Hepatic stellate cell (primary cell): ENCODE measurements at regions not wholly inside any gene's neighbourhood (a gene's known extent, or its start where the extent isn't known, plus 50 kb on each side); places are given as distances from the start of the nearest gene placed in this dataset.

ENCODE experiments used
- DNase-seq: peaks from one replicate; pipeline ENCODE4 v3.0.0; 2011; ENCODE audit warnings: low spot score

DNA sequence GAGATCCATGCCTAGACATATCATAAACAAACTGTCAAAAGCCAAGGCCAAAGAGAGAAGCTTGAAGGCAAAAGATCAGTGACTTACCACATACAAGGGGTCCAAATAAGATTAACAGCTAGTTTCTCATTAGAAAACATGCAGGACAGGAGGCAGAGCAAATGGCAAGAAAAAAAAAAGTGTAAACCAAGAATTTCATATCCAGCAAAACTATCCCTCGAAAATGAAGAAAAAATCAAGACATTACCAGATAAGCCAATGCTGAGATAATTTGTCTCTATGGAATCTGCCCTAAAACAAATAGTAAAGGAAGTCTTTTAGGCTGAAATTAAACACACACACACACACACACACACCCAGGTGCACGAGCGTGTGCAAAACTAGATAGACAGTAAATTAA is 99.6 kb upstream of the NSMCE3 start:
- no peak for DNase-seq

- DNase-seq = no peak
Measured at GRCh38 chr15:29364426-29365078, 94.9 kb upstream of the NSMCE3 start.

DNA sequence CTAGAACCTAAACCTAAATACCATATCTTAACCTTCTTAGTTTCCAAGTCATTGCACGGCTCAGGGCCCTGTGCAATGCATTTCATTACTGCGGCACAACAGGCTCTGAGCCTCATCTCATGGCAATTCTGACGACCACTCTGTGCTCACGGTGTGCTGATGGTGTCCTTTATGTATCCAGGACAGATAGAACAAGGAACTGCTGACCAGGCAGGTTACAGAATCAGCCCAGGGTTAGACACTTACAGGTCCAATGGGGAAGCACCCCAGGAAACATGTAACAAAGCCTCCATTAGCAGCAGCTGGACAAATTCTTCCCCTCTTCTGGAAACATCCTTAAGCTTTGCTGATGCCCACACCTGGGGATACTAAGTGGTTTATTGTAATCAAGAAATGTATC is 91.9 kb upstream of the NSMCE3 start:
- no peak for DNase-seq

DNA sequence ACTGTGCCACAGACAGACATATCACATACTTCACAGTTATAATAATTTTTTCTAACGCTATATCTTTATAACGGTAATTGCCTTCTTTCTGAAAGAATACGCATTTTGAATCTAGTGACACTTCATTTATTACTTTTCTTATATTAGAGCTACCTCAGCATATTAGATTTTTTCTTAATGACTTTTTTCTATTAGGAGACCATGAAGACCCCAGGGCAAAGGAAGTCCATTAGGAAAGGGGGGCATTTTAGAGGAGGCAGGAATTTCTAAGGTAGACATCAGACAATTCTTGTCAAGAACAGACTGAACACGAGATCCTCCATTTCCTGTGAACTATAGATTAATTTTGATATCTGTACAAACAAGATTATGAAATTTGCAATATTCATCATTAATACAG is 90.5 kb upstream of the NSMCE3 start:
- DNase-seq = no peak

DNA sequence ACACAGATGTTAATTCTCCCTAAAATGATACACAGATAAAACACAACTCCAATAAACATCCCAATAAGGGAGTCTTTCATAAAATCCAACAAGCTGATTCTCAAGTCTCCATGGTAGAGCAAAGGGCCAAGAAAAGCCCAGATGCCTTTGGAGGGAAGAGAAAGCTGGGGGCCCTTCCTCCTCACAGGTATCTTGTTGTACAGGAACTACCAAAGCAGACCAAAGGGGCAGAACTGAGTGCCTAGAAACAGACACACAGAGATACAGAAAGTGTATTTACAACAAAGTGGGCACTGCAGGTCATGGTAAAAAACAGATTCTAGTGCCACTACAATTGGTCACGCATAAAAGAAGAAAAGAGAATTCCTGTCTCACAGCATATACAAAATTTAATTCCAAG is 87.2 kb upstream of the NSMCE3 start:
- no peak for DNase-seq

GRCh38 chr15:29355477-29355876 is 85.9 kb upstream of the NSMCE3 start:
- no peak for DNase-seq

DNA sequence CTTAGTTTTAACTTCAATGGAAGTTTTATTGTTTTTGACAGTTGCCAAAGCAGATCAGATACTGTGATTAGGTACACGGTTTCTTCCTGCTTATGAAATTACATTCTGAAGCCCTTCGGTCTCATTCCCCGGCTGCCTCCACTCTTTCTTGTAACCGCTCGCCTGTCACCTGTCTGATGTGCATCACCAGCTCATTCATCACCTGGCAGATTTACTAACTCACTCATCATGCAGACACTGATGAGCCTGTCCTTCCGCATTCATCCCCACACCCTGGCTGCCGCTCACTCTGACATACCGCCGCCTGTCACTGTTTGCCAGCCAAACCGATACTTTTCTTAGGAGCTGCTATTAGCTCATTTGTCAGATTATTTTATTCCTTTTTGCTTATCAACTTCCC is 82.8 kb upstream of the NSMCE3 start:
- no peak for DNase-seq

GRCh38 chr15:29349196-29349595 is 79.6 kb upstream of the NSMCE3 start:
- DNase-seq = no peak

GRCh38 chr15:29348336-29348914 is 78.8 kb upstream of the NSMCE3 start:
- DNase-seq = no peak

DNA sequence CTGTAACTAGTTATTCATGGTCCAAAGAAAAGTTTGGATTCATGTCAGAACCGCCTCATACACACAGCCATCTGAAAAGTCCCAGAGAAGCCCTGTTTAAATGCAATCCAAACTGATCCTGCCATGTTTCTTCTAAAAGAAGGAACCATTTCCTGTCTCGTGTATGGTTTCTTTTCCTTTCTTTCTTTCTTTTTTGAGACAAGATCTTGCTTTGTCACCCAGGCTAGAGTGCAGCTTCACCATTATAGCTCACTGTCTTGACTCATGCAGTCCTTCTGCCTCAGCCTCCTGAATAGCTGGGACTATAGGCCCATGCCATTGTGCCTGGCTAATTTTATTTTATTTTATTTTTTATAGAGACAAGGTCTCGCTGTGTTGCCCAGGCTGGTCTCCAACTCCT is 77.4 kb upstream of the NSMCE3 start:
- DNase-seq = no peak

DNA sequence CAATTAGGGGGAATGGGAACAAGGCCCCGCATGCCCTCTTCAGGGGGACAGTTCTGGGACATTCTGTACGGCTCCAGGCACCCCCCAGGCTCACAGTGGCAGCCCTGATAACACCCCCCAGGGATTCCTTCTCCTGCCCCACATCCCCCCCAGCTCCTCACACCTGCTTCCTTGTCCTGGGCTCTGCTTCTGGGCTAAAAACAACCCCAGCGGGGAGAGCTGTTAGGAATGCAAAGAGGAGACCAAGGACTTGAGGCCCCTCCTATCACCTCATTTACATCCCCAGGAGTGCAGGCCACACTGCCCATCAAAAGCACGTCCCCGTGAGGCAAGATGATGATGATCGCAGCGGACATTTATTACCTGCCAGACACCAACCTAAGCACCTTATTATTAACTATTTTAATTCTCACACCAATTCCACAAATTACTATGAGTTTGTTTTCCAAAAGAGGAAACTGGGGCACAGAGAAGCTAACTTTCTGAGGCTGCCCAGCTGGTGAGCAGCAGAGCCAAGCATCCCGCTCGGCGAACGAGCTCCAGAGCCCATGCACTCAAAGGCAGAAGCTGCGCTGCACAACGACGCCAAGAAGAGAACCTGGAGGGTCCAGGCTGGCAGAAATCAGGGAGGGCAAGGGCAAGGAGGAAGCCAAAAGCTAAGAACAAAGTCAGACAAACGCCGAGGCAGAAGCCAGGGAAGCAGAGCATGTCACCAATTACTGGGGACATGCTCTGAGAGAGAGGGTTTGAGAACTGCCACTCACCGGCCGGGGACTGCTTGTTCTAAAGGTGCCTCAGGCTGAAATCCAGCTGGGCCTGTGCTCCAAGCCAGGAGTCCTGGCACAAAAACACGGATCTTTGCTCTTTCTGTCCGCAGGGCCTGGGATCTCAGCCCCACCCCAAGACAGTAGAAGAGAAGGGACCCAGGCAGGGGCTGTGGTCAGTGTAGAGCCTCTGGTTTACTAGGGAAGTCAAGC is 76.2 kb upstream of the NSMCE3 start:
- DNase-seq = no peak

- DNase-seq = no peak
Measured at GRCh38 chr15:29344474-29344873, 74.9 kb upstream of the NSMCE3 start.

DNA sequence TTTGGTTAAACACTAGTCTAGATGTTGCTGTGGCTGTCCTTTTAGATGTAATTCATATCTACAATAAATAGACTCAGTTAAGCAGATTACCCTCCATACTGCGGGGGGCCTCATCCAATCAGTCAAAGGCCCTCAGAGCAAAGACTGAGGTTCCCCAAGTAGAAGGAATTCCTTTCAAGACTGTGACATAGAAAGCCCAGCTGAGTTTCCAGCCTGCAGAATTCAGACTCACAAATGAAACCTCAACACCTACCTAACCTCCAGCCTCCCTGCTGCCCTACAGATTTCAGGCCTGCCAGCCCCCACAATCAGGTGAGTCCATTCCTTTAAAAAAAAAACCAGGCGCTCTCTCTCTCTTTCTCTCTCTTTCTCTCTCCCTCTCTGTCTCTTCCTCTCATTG is 73.6 kb upstream of the NSMCE3 start:
- DNase-seq = no peak

DNA sequence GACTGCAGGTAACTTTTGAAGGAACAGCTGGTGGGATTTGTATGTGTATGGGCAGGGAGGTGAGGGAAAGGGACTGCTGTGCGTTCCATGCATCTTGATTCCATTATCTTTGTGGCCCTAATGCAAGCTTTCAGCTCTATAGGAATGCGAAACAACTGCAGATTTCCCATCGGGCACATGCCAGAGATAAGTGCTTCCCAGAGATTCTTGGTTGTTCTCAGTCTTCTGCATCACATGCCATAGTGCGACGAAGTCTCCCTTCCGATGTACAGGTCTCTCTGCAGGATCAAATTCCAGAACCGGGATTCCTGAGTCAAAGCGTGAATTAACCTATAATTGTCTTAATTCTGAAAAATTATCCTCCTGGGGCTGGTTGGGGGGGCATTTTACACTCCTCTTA is 72.6 kb upstream of the NSMCE3 start:
- no peak for DNase-seq

- no peak for DNase-seq
Measured at GRCh38 chr15:29337156-29337959, 67.7 kb upstream of the NSMCE3 start.

- DNase-seq = no peak
Measured at GRCh38 chr15:29334544-29334943, 64.9 kb upstream of the NSMCE3 start.

GRCh38 chr15:29333261-29333660 is 63.6 kb upstream of the NSMCE3 start:
- DNase-seq = no peak

GRCh38 chr15:29331669-29332068 is 62.0 kb upstream of the NSMCE3 start:
- no peak for DNase-seq

DNA sequence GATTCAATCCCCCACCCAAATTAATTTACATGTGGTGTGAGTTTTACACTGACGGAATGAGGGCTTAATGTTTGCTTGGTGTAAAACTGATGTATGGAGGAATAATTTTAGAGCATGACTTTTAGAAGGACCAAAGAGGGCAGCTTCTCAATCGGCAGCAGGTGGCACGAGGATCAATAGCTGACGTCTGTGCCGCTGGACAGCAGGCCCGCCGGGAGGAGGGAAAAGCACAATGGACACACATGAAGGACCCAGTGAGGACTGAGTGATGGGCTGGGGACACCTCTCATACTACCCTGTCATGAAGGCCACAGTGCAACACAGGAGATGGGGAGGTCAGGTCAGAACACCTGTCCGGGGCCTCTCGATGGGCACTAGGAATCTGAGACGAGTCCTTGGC is 61.4 kb upstream of the NSMCE3 start:
- DNase-seq = no peak

DNA sequence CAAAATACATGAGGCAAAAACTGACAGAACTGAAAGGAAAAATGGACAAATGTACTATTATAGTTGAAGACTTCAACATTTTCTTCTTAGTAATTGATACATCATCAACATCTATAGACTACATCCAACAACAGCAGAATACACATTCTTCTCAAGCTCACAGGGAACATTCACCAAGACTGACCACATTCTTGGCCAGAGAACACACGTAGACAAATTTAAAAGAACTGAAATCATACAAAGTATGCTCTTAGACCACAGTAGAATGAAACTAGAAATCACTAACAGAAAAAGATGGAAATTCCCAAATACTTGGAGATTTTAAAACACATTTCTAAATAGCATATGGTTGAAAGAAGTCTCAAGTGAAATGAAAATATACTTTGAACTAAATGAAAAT is 55.1 kb upstream of the NSMCE3 start:
- no peak for DNase-seq

- no peak for DNase-seq
Measured at GRCh38 chr15:29323557-29323956, 53.9 kb upstream of the NSMCE3 start.

DNA sequence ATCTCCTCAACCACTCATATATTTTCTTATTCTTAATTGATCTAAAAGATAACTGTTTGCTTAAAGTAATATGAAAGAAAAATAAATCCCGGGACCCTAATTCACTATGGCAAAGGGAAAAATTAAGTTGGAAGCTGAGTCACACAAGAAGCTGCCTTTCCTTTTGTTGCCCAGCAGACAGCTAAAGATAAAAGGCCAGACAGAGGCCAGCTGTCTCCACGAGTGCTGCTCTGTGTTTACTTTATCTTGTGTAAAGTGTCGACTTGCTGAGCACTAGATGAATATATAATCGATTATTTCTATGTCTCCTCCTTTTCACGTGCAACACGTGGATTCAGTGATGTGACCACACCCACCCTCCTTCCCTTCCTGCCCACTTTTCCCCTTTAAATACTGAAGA is 52.8 kb upstream of the NSMCE3 start:
- no peak for DNase-seq
